Erythroblast (primary cell): ENCODE measurements at regions not wholly inside any gene's neighbourhood (a gene's known extent, or its start where the extent isn't known, plus 50 kb on each side); places are given as distances from the start of the nearest gene placed in this dataset.
"Not testable (repeated sequence)": the region's sequence is repeated elsewhere in the genome, so short reads cannot be mapped to it uniquely, and the experiment has no call there.

ENCODE experiments used
- DNase-seq, 2 experiments: peaks; one replicate each; lab custom pipeline; 2025; lab: John Stamatoyannopoulos, UW
- GATA1 ChIP-seq: IDR thresholded peaks from 2 replicates; pipeline ENCODE4 v1.6.1; 2011; ENCODE audit warnings: low read depth, mild to moderate bottlenecking, control low read depth, low read length, moderate library complexity
- POLR2A ChIP-seq: IDR thresholded peaks from 2 replicates; pipeline ENCODE4 v1.6.1; 2011; ENCODE audit warnings: mild to moderate bottlenecking, low read length

- no peak for DNase-seq
- no peak for TF ChIP-seq POLR2A
- TF ChIP-seq GATA1 = no peak
Observed at GRCh38 chr12:31821484-31821883, 92.7 kb upstream of the AMN1 start.

GRCh38 chr12:31820832-31821231, 92.0 kb upstream of the AMN1 start:
- no peak for TF ChIP-seq POLR2A
- TF ChIP-seq GATA1 = no peak
- no peak for DNase-seq

- TF ChIP-seq POLR2A = no peak
- TF ChIP-seq GATA1 = no peak
- DNase-seq = no peak
Observed at GRCh38 chr12:31819427-31819826, 90.6 kb upstream of the AMN1 start.

GRCh38 chr12:31818623-31819268, 89.9 kb upstream of the AMN1 start:
- DNase-seq = no peak
- TF ChIP-seq GATA1 = no peak

GRCh38 chr12:31817120-31817519, 88.3 kb upstream of the AMN1 start:
- TF ChIP-seq POLR2A (no peak), GATA1 (no peak)
- no peak for DNase-seq

GRCh38 chr12:31815096-31815495, 86.3 kb upstream of the AMN1 start:
- TF ChIP-seq POLR2A = no peak
- TF ChIP-seq GATA1 = no peak
- no peak for DNase-seq

GRCh38 chr12:31813305-31813704, 84.5 kb upstream of the AMN1 start:
- no peak for DNase-seq
- TF ChIP-seq POLR2A (no peak), GATA1 (no peak)

GRCh38 chr12:31807773-31808097, 78.9 kb upstream of the AMN1 start:
- no peak for TF ChIP-seq POLR2A
- no peak for TF ChIP-seq GATA1

GRCh38 chr12:31807081-31807772, 78.4 kb upstream of the AMN1 start:
- DNase-seq = not testable (repeated sequence)

More at GRCh38 chr12:31807773-31808097, 78.9 kb upstream of the AMN1 start:
- DNase-seq = no peak

GRCh38 chr12:31805681-31806080, 76.9 kb upstream of the AMN1 start:
- not testable (repeated sequence) for DNase-seq

- DNase-seq = not testable (repeated sequence)
Observed at GRCh38 chr12:31804707-31805106, 75.9 kb upstream of the AMN1 start.

GRCh38 chr12:31804185-31804504, 75.3 kb upstream of the AMN1 start:
- TF ChIP-seq GATA1 (no peak), POLR2A (no peak)
- DNase-seq = no peak

GRCh38 chr12:31803306-31804184, 74.7 kb upstream of the AMN1 start:
- no peak for TF ChIP-seq POLR2A
- TF ChIP-seq GATA1 = no peak
- DNase-seq = no peak

- no peak for DNase-seq
Observed at GRCh38 chr12:31801872-31802271, 73.1 kb upstream of the AMN1 start.

GRCh38 chr12:31797230-31797872, 68.5 kb upstream of the AMN1 start:
- DNase-seq = no peak
- TF ChIP-seq GATA1 = no peak
- no peak for TF ChIP-seq POLR2A

More at GRCh38 chr12:31801872-31802271, 73.1 kb upstream of the AMN1 start:
- TF ChIP-seq POLR2A = no peak
- TF ChIP-seq GATA1 = no peak
